Activated naive CD8-positive, alpha-beta T cell treated with anti-CD3 and anti-CD28 coated beads, Interleukin-2, amount 50 U/mL, for 24 hours (primary cell): ENCODE measurements at regions not wholly inside any gene's neighbourhood (a gene's known extent, or its start where the extent isn't known, plus 50 kb on each side); places are given as distances from the start of the nearest gene placed in this dataset.

Source experiments
- ATAC-seq: fragments of 150-1000 bp; cut with Tn5 transposase; one replicate; pipeline ENCODE4 v1.10.0; 2021
- DNase-seq: peaks from one replicate; pipeline ENCODE4 v3.0.0; 2021
- H3K27ac Mint-ChIP-seq: one replicate; pipeline ENCODE4 v1.8.0; 2021; ENCODE audit warnings: mild to moderate bottlenecking, mixed read lengths
- H3K27me3 Mint-ChIP-seq: one replicate; pipeline ENCODE4 v1.8.0; 2021; ENCODE audit warnings: mixed read lengths
- H3K36me3 Mint-ChIP-seq: one replicate; pipeline ENCODE4 v1.8.0; 2021; ENCODE audit warnings: low read depth, mixed read lengths
- H3K4me1 Mint-ChIP-seq: one replicate; pipeline ENCODE4 v1.8.0; 2021; ENCODE audit warnings: mixed read lengths
- H3K4me3 Mint-ChIP-seq: one replicate; pipeline ENCODE4 v1.8.0; 2021; ENCODE audit warnings: mild to moderate bottlenecking, moderate library complexity, mixed read lengths
- H3K9me3 Mint-ChIP-seq: one replicate; pipeline ENCODE4 v1.8.0; 2021; ENCODE audit warnings: mixed read lengths

- Mint-ChIP-seq H3K27me3 (no peaks in the 10 kb centered on the region), H3K4me1 (no peaks in the 10 kb centered on the region), H3K4me3 (no peak overlapping the region), H3K36me3 (no peaks in the 10 kb centered on the region), H3K9me3 (peaks cover 33% of the 10 kb centered on the region), H3K27ac (no peak overlapping the region)
- ATAC-seq (no peak), DNase-seq (no peak)
Measured at GRCh38 chr3:21357241-21357640, 393.8 kb downstream of the ZNF385D start.

GRCh38 chr3:21356402-21356801 lies 394.6 kb downstream of the ZNF385D start:
- Mint-ChIP-seq H3K36me3 (no peaks in the 10 kb centered on the region), H3K4me1 (no peaks in the 10 kb centered on the region), H3K27me3 (no peaks in the 10 kb centered on the region), H3K4me3 (no peak overlapping the region), H3K9me3 (peaks cover 28% of the 10 kb centered on the region), H3K27ac (no peak overlapping the region)
- DNase-seq: no peak
- no peak for ATAC-seq

GRCh38 chr3:21345382-21345976 lies 405.5 kb downstream of the ZNF385D start:
- ATAC-seq (no peak), DNase-seq (no peak)
- peaks cover 14% of the 10 kb centered on the region for H3K9me3 Mint-ChIP-seq
- H3K4me3 Mint-ChIP-seq: no peak overlapping the region
- no peak overlapping the region for H3K27ac Mint-ChIP-seq
- no peaks in the 10 kb centered on the region for H3K27me3 Mint-ChIP-seq
- H3K4me1 Mint-ChIP-seq: no peaks in the 10 kb centered on the region
- no peaks in the 10 kb centered on the region for H3K36me3 Mint-ChIP-seq

GRCh38 chr3:21331857-21332256 lies 419.2 kb downstream of the ZNF385D start:
- H3K36me3 Mint-ChIP-seq: no peaks in the 10 kb centered on the region
- peaks cover 7% of the 10 kb centered on the region for H3K4me1 Mint-ChIP-seq
- DNase-seq: no peak
- no peaks in the 10 kb centered on the region for H3K27me3 Mint-ChIP-seq
- H3K27ac Mint-ChIP-seq: no peak overlapping the region
- ATAC-seq: no peak
- no peak overlapping the region for H3K4me3 Mint-ChIP-seq
- peaks cover 5% of the 10 kb centered on the region for H3K9me3 Mint-ChIP-seq

GRCh38 chr3:21331321-21331720 lies 419.7 kb downstream of the ZNF385D start:
- Mint-ChIP-seq H3K9me3 (no peaks in the 10 kb centered on the region), H3K27ac (no peak overlapping the region), H3K27me3 (no peaks in the 10 kb centered on the region), H3K4me3 (no peak overlapping the region), H3K36me3 (no peaks in the 10 kb centered on the region), H3K4me1 (peaks cover 7% of the 10 kb centered on the region)
- ATAC-seq: no peak
- DNase-seq: no peak

- H3K4me3 Mint-ChIP-seq: no peak overlapping the region
- peak overlapping the region; percentile 7 for H3K27ac Mint-ChIP-seq
- H3K4me1 Mint-ChIP-seq: peaks cover 7% of the 10 kb centered on the region
- H3K9me3 Mint-ChIP-seq: no peaks in the 10 kb centered on the region
- peak; percentile 20 for ATAC-seq
- H3K36me3 Mint-ChIP-seq: no peaks in the 10 kb centered on the region
- no peaks in the 10 kb centered on the region for H3K27me3 Mint-ChIP-seq
- no peak for DNase-seq
Measured at GRCh38 chr3:21330293-21330692, 420.7 kb downstream of the ZNF385D start.

- ATAC-seq: no peak
- no peak overlapping the region for H3K27ac Mint-ChIP-seq
- H3K27me3 Mint-ChIP-seq: no peaks in the 10 kb centered on the region
- peaks cover 7% of the 10 kb centered on the region for H3K4me1 Mint-ChIP-seq
- H3K36me3 Mint-ChIP-seq: no peaks in the 10 kb centered on the region
- no peak overlapping the region for H3K4me3 Mint-ChIP-seq
- no peaks in the 10 kb centered on the region for H3K9me3 Mint-ChIP-seq
- DNase-seq: no peak
Measured at GRCh38 chr3:21328711-21329390, 422.2 kb downstream of the ZNF385D start.

- H3K36me3 Mint-ChIP-seq: no peaks in the 10 kb centered on the region
- DNase-seq (no peak), ATAC-seq (no peak)
- H3K9me3 Mint-ChIP-seq: no peaks in the 10 kb centered on the region
- no peaks in the 10 kb centered on the region for H3K27me3 Mint-ChIP-seq
- H3K4me3 Mint-ChIP-seq: no peak overlapping the region
- peaks cover 7% of the 10 kb centered on the region for H3K4me1 Mint-ChIP-seq
- no peak overlapping the region for H3K27ac Mint-ChIP-seq
Measured at GRCh38 chr3:21326704-21327475, 424.1 kb downstream of the ZNF385D start.

GRCh38 chr3:21314688-21315087 lies 436.3 kb downstream of the ZNF385D start:
- no peak for ATAC-seq
- no peak overlapping the region for H3K27ac Mint-ChIP-seq
- no peaks in the 10 kb centered on the region for H3K27me3 Mint-ChIP-seq
- H3K36me3 Mint-ChIP-seq: no peaks in the 10 kb centered on the region
- no peak for DNase-seq
- peaks cover 17% of the 10 kb centered on the region for H3K9me3 Mint-ChIP-seq
- no peaks in the 10 kb centered on the region for H3K4me1 Mint-ChIP-seq
- H3K4me3 Mint-ChIP-seq: no peak overlapping the region

- no peaks in the 10 kb centered on the region for H3K36me3 Mint-ChIP-seq
- no peak for DNase-seq
- no peak overlapping the region for H3K4me3 Mint-ChIP-seq
- H3K9me3 Mint-ChIP-seq: peaks cover 18% of the 10 kb centered on the region
- H3K4me1 Mint-ChIP-seq: no peaks in the 10 kb centered on the region
- H3K27ac Mint-ChIP-seq: no peak overlapping the region
- no peak for ATAC-seq
- no peaks in the 10 kb centered on the region for H3K27me3 Mint-ChIP-seq
Measured at GRCh38 chr3:21310891-21311290, 440.1 kb downstream of the ZNF385D start.

GRCh38 chr3:21310161-21310560 lies 440.8 kb downstream of the ZNF385D start:
- Mint-ChIP-seq H3K9me3 (peaks cover 21% of the 10 kb centered on the region), H3K27me3 (no peaks in the 10 kb centered on the region), H3K36me3 (no peaks in the 10 kb centered on the region), H3K4me1 (no peaks in the 10 kb centered on the region), H3K4me3 (no peak overlapping the region), H3K27ac (no peak overlapping the region)
- DNase-seq (no peak), ATAC-seq (no peak)

- Mint-ChIP-seq H3K36me3 (no peaks in the 10 kb centered on the region), H3K27me3 (no peaks in the 10 kb centered on the region), H3K27ac (no peak overlapping the region)
Measured at GRCh38 chr3:21297304-21297703, 453.7 kb downstream of the ZNF385D start.

GRCh38 chr3:21294768-21295167 lies 456.2 kb downstream of the ZNF385D start:
- Mint-ChIP-seq H3K4me3 (no peak overlapping the region), H3K36me3 (no peaks in the 10 kb centered on the region), H3K27me3 (no peaks in the 10 kb centered on the region), H3K27ac (no peak overlapping the region), H3K4me1 (no peaks in the 10 kb centered on the region), H3K9me3 (peaks cover 22% of the 10 kb centered on the region)
- ATAC-seq: no peak
- DNase-seq: no peak

More at GRCh38 chr3:21297304-21297703, 453.7 kb downstream of the ZNF385D start:
- DNase-seq (no peak), ATAC-seq (no peak)
- no peaks in the 10 kb centered on the region for H3K4me1 Mint-ChIP-seq
- peaks cover 20% of the 10 kb centered on the region for H3K9me3 Mint-ChIP-seq
- no peak overlapping the region for H3K4me3 Mint-ChIP-seq

GRCh38 chr3:21292971-21293370 lies 458.0 kb downstream of the ZNF385D start:
- Mint-ChIP-seq H3K4me3 (no peak overlapping the region), H3K27me3 (no peaks in the 10 kb centered on the region), H3K27ac (no peak overlapping the region), H3K4me1 (no peaks in the 10 kb centered on the region), H3K9me3 (peaks cover 9% of the 10 kb centered on the region), H3K36me3 (no peaks in the 10 kb centered on the region)
- ATAC-seq (no peak), DNase-seq (no peak)

- no peaks in the 10 kb centered on the region for H3K27me3 Mint-ChIP-seq
- no peaks in the 10 kb centered on the region for H3K36me3 Mint-ChIP-seq
- peaks cover 14% of the 10 kb centered on the region for H3K9me3 Mint-ChIP-seq
- DNase-seq (no peak), ATAC-seq (no peak)
- H3K27ac Mint-ChIP-seq: no peak overlapping the region
- no peak overlapping the region for H3K4me3 Mint-ChIP-seq
- H3K4me1 Mint-ChIP-seq: no peaks in the 10 kb centered on the region
Measured at GRCh38 chr3:21290557-21290956, 460.5 kb downstream of the ZNF385D start.
